ENCODE measurements at regions not wholly inside any gene's neighbourhood (a gene's known extent, or its start where the extent isn't known, plus 50 kb on each side); places are given as distances from the start of the nearest gene placed in this dataset.
"Not testable (repeated sequence)": the region's sequence is repeated elsewhere in the genome, so short reads cannot be mapped to it uniquely, and the experiment has no call there.

DNA sequence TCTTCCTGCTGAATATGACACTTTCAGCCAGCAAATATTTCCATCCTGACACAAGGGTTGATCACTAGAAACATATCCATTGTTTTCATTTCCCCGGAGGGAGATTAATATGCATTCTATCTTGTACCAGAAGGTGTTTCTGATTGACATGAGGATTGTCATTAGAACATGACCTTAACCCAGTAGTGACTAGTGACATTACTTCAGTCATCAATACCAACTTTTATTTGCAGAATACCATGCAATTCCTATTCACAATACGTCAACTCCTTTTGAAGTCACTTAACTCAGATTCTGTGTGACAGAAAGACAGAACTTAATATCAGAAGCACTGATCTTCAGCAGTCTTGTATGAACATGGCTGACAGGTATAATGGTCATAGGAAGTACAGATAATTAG lies 1108.9 kb upstream of the CRIM1 start:
- Histone ChIP-seq H3K4me1 (ENCODE audit: control insufficient read depth, insufficient read depth, low read length) (no peaks in the 10 kb centered on the region), H3K9me3 (ENCODE audit: control insufficient read depth, insufficient read depth, low read length) (no peaks in the 10 kb centered on the region; the same call in 1 of the 2 replicates), H3K27ac (ENCODE audit: low read length) (no peak overlapping the region), H3K36me3 (ENCODE audit: control insufficient read depth, insufficient read depth, low read length) (no peaks in the 10 kb centered on the region), H3K4me3 (ENCODE audit: low read length) (no peak overlapping the region), H3K27me3 (ENCODE audit: control insufficient read depth, insufficient read depth, low read length) (no peaks in the 10 kb centered on the region)
- no peak for DNase-seq (ENCODE audit: low read depth, low spot score)
- no CpG with 5 or more reads among the region's 2 CpGs for WGBS (ENCODE audit: insufficient coverage, insufficient read length)

DNA sequence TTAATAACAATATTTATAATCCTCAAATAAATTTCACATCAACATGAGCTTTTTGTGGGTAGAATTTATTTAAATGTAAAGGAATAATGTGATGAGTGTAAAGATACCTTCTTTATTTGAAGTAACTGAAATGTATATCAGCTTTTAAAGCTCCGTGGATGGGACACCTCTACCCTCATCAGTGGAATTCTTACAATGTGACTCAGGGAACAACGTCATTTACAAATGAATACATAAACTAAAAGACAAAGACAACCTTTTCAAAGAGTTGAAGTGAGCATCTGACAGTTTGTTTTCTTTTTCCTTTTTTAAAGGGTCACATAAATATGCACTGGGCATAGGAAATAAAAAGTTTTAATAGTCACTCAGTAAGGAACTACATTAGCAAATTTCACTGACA lies 1127.0 kb upstream of the CRIM1 start:
- H3K27me3 ChIP-seq (ENCODE audit: control insufficient read depth, insufficient read depth, low read length) = no peaks in the 10 kb centered on the region
- no peak overlapping the region for H3K27ac ChIP-seq (ENCODE audit: low read length)
- DNase-seq (ENCODE audit: low read depth, low spot score) = peak; percentile 5
- WGBS (ENCODE audit: insufficient coverage, insufficient read length) = no CpG with 5 or more reads among the region's 2 CpGs
- no peaks in the 10 kb centered on the region for H3K36me3 ChIP-seq (ENCODE audit: control insufficient read depth, insufficient read depth, low read length)
- no peaks in the 10 kb centered on the region; the same call in 1 of the 2 replicates for H3K4me1 ChIP-seq (ENCODE audit: control insufficient read depth, insufficient read depth, low read length)
- no peak overlapping the region for H3K4me3 ChIP-seq (ENCODE audit: low read length)
- no peaks in the 10 kb centered on the region for H3K9me3 ChIP-seq (ENCODE audit: control insufficient read depth, insufficient read depth, low read length)

DNA sequence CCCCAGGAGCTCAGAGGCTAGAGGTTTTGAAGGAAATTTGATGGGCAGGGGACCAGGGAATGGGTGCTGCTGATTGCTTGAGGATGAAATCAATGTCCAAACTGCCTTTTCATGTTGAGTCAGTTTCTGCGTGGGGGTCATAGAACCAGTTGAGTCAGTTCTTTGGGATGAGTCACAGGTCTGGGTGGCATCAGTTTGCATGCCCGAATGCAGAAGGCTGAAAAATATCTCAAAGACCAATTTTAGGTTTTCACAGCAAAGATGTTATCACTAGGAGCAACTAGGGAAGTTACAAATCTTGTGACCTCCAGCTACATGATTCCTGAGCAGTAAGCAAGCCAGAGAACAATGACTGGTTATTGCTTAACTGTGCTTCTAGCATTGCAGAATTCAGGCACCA lies 1135.1 kb upstream of the CRIM1 start:
- H3K36me3 ChIP-seq (ENCODE audit: control insufficient read depth, insufficient read depth, low read length) = no peaks in the 10 kb centered on the region
- H3K4me3 ChIP-seq (ENCODE audit: low read length) = no peak overlapping the region
- no peaks in the 10 kb centered on the region for H3K9me3 ChIP-seq (ENCODE audit: control insufficient read depth, insufficient read depth, low read length)
- no peaks in the 10 kb centered on the region for H3K4me1 ChIP-seq (ENCODE audit: control insufficient read depth, insufficient read depth, low read length)
- DNase-seq (ENCODE audit: low read depth, low spot score) = no peak
- WGBS (ENCODE audit: insufficient coverage, insufficient read length) = no CpG with 5 or more reads among the region's 2 CpGs
- H3K27ac ChIP-seq (ENCODE audit: low read length) = no peak overlapping the region
- no peaks in the 10 kb centered on the region for H3K27me3 ChIP-seq (ENCODE audit: control insufficient read depth, insufficient read depth, low read length)

DNA sequence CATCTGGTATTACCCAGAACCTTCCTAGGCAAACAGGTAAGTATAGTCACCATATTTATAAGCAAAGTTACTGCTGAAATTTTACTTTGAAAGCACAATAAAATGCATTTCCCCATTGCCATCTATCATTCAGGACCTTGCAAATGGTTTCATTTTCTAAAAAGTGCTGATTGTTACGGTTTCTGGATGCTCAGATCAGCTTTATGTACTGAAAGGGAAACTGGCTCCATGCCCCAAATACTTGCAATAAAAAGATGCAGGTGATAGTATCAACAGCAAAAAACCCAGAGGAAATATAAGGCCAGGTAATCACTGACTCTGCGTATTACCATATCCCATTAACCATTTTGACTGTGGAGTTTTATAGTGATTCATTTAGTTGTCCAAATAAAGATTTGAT lies 1150.7 kb upstream of the CRIM1 start:
- no peaks in the 10 kb centered on the region for H3K4me1 ChIP-seq (ENCODE audit: control insufficient read depth, insufficient read depth, low read length)
- no peaks in the 10 kb centered on the region for H3K36me3 ChIP-seq (ENCODE audit: control insufficient read depth, insufficient read depth, low read length)
- no peak for DNase-seq (ENCODE audit: low read depth, low spot score)
- H3K9me3 ChIP-seq (ENCODE audit: control insufficient read depth, insufficient read depth, low read length) = no peaks in the 10 kb centered on the region
- no CpG with 5 or more reads among the region's 2 CpGs for WGBS (ENCODE audit: insufficient coverage, insufficient read length)
- no peak overlapping the region for H3K4me3 ChIP-seq (ENCODE audit: low read length)
- no peaks in the 10 kb centered on the region for H3K27me3 ChIP-seq (ENCODE audit: control insufficient read depth, insufficient read depth, low read length)
- H3K27ac ChIP-seq (ENCODE audit: low read length) = no peak overlapping the region

DNA sequence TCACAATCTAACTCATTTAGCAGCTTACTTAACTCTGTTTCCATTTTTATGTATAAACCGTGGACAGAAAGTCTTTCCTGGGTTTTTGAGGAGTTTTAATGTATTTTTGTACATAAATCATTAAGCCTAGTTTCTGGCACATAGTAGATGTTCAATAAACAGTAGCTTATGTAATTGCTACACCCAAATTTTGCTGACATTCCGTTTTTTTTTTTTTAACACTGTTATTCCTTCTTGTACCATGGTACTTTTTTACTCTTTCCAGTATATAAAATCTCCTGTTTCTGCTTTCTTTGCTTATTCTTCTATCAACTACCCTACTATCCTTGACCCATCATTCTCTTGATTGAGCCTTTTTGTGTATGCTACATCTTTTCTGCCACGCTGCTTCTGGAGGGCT lies 1151.3 kb upstream of the CRIM1 start:
- Histone ChIP-seq H3K27ac (ENCODE audit: low read length) (no peak overlapping the region), H3K27me3 (ENCODE audit: control insufficient read depth, insufficient read depth, low read length) (no peaks in the 10 kb centered on the region), H3K4me3 (ENCODE audit: low read length) (no peak overlapping the region), H3K4me1 (ENCODE audit: control insufficient read depth, insufficient read depth, low read length) (no peaks in the 10 kb centered on the region), H3K36me3 (ENCODE audit: control insufficient read depth, insufficient read depth, low read length) (no peaks in the 10 kb centered on the region), H3K9me3 (ENCODE audit: control insufficient read depth, insufficient read depth, low read length) (no peaks in the 10 kb centered on the region)
- no peak for DNase-seq (ENCODE audit: low read depth, low spot score)
- no CpG with 5 or more reads among the region's 3 CpGs for WGBS (ENCODE audit: insufficient coverage, insufficient read length)

DNA sequence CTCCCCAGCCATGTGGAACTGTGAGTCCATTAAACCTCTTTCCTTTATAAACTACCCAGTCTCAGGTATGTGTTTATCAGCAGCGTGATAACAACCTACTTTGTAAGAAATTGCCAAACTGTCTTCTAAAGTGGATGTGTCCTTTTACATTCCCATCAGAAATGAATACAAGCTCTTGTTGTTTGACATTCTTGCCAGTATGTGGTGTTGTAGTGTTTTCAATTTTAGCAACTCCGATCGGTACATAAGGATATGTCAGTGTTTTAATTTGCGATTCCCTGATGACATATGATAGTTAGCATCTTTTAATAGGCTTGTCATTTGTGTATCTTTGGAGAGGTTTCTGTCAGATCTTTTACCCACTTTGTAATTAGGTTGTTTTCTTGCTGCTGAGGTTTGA lies 1156.3 kb upstream of the CRIM1 start:
- no CpG with 5 or more reads among the region's 4 CpGs for WGBS (ENCODE audit: insufficient coverage, insufficient read length)
- no peaks in the 10 kb centered on the region for H3K27me3 ChIP-seq (ENCODE audit: control insufficient read depth, insufficient read depth, low read length)
- no peak for DNase-seq (ENCODE audit: low read depth, low spot score)

DNA sequence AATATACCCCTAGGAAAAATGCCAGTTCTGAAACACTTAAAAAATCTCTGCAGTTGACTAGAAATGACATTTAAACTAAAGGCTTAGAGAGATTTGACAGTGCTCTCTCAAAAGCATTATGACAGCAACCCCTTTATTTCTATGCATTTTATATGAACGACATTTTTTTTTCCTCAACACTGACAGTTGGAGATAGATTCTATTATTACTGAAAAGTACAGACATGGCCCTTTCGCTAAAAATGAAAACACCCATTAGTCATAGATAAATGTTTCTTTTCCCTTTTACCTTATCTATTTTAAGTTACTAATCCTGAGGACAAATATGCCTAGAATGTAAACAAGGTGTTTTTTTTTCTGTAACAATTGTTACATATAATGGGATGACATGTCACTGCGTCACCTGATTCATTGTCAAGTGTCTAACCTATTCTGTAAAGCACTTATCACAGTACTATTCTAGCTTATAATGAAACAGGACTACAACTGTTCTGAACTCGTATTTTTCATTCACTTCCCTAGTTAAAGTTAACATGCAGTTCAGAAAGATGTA lies 1169.6 kb upstream of the CRIM1 start:
- Histone ChIP-seq H3K36me3 (ENCODE audit: control insufficient read depth, insufficient read depth, low read length) (no peaks in the 10 kb centered on the region), H3K9me3 (ENCODE audit: control insufficient read depth, insufficient read depth, low read length) (no peaks in the 10 kb centered on the region), H3K27ac (ENCODE audit: low read length) (no peak overlapping the region), H3K27me3 (ENCODE audit: control insufficient read depth, insufficient read depth, low read length) (no peaks in the 10 kb centered on the region), H3K4me3 (ENCODE audit: low read length) (no peak overlapping the region), H3K4me1 (ENCODE audit: control insufficient read depth, insufficient read depth, low read length) (no peaks in the 10 kb centered on the region)
- WGBS (ENCODE audit: insufficient coverage, insufficient read length) = no CpG with 5 or more reads among the region's 4 CpGs
- no peak for DNase-seq (ENCODE audit: low read depth, low spot score)

More for the DNA sequence above, 1156.3 kb upstream of the CRIM1 start:
- Histone ChIP-seq H3K9me3 (ENCODE audit: control insufficient read depth, insufficient read depth, low read length) (no peaks in the 10 kb centered on the region), H3K36me3 (ENCODE audit: control insufficient read depth, insufficient read depth, low read length) (no peaks in the 10 kb centered on the region; the same call in 1 of the 2 replicates), H3K4me1 (ENCODE audit: control insufficient read depth, insufficient read depth, low read length) (no peaks in the 10 kb centered on the region), H3K4me3 (ENCODE audit: low read length) (no peak overlapping the region), H3K27ac (ENCODE audit: low read length) (no peak overlapping the region)

DNA sequence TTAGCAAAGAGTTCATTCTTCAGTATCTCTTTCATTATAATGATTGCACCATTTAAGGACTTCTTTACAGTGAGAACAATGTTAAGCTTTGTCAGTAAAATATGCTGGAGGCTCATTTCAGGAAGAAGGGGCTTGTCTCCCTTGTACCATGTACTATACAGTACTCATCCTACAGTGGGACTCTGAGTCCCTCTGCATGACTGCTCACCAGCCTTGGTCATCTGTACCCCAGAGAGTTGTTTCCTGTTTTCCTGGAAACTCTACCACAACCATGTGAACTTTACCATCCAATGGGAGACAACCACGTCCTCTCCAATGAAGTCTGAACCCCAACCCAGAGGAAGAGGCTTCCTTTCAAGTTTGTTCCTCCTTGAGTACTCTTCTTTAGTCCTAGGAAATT lies 1171.1 kb upstream of the CRIM1 start:
- Histone ChIP-seq H3K27ac (ENCODE audit: low read length) (no peak overlapping the region), H3K4me3 (ENCODE audit: low read length) (no peak overlapping the region), H3K36me3 (ENCODE audit: control insufficient read depth, insufficient read depth, low read length) (no peaks in the 10 kb centered on the region), H3K4me1 (ENCODE audit: control insufficient read depth, insufficient read depth, low read length) (no peaks in the 10 kb centered on the region), H3K9me3 (ENCODE audit: control insufficient read depth, insufficient read depth, low read length) (no peaks in the 10 kb centered on the region), H3K27me3 (ENCODE audit: control insufficient read depth, insufficient read depth, low read length) (no peaks in the 10 kb centered on the region)
- DNase-seq (ENCODE audit: low read depth, low spot score) = no peak
- no CpG with 5 or more reads among the region's 1 CpG for WGBS (ENCODE audit: insufficient coverage, insufficient read length)

DNA sequence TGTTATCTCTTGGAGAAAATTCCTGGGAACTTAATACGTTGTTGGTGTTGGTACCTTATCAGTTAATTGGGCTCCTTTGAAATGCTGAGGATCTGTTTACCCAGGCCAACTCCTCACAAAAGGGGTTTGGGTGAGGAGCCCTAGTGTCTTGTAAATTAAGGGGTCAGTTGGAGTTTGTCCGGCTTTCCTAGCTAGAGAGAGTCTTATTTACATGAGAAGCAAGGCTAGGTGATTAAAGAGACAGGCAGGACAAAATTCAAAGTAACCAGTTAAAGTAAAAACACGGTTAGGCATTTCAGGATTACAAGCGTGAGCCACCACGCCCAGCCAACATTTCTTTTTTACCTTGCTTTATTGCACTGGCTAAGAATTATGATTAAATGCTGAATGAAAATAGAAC lies 1178.9 kb upstream of the CRIM1 start:
- H3K27me3 ChIP-seq (ENCODE audit: control insufficient read depth, insufficient read depth, low read length) = not testable (repeated sequence)

DNA sequence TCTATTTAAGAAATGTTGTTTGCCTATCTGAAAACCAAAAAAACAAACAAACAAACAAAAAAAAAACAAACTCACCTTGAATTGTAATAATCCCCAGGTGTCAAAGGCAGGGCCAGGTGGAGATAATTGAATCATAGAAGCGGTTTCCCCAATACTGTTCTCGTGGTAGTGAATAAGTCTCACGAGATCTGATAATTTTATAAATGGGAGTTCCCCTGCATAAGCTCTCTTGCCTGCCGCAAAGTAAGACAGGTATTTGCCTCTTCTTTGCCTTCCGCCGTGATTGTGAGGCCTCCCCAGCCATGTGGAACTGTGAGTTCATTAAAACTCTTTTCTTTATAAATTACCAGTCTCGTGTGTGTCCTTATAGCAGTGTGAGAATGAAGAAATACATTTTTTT lies 1180.7 kb upstream of the CRIM1 start:
- WGBS (ENCODE audit: insufficient coverage, insufficient read length) = no CpG with 5 or more reads among the region's 7 CpGs
- H3K27ac ChIP-seq (ENCODE audit: low read length) = no peak overlapping the region
- no peaks in the 10 kb centered on the region for H3K36me3 ChIP-seq (ENCODE audit: control insufficient read depth, insufficient read depth, low read length)
- no peak overlapping the region for H3K4me3 ChIP-seq (ENCODE audit: low read length)
- DNase-seq (ENCODE audit: low read depth, low spot score) = no peak
- H3K4me1 ChIP-seq (ENCODE audit: control insufficient read depth, insufficient read depth, low read length) = no peaks in the 10 kb centered on the region
- peaks cover 9% of the 10 kb centered on the region; the same call in 1 of the 2 replicates for H3K27me3 ChIP-seq (ENCODE audit: control insufficient read depth, insufficient read depth, low read length)
- H3K9me3 ChIP-seq (ENCODE audit: control insufficient read depth, insufficient read depth, low read length) = no peaks in the 10 kb centered on the region

More for the DNA sequence above, 1178.9 kb upstream of the CRIM1 start:
- not testable (repeated sequence) for H3K9me3 ChIP-seq (ENCODE audit: control insufficient read depth, insufficient read depth, low read length); H3K36me3 ChIP-seq (ENCODE audit: control insufficient read depth, insufficient read depth, low read length); H3K4me3 ChIP-seq (ENCODE audit: low read length); H3K27ac ChIP-seq (ENCODE audit: low read length); H3K4me1 ChIP-seq (ENCODE audit: control insufficient read depth, insufficient read depth, low read length)
- DNase-seq (ENCODE audit: low read depth, low spot score) = peak; percentile 20
- no CpG with 5 or more reads among the region's 5 CpGs for WGBS (ENCODE audit: insufficient coverage, insufficient read length)

DNA sequence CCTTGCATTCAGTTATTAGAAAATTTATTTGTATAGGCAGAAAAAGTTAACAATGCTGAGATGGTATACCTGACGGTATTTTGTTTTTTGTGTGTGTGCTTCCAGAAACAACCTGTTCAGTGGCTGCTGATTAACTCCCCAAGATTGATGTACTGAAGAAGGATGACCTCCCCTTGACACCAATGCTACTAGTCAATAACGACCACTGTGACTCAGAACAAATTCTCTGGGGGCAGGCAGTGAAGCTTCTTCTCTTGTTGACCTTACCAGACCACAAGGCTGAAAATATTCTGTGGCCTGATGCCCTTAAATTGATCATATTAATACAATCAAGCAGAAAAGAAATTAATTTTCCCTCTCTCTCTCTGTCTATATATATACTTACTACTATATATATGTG lies 1182.9 kb upstream of the CRIM1 start:
- H3K4me1 ChIP-seq (ENCODE audit: control insufficient read depth, insufficient read depth, low read length) = no peaks in the 10 kb centered on the region
- H3K4me3 ChIP-seq (ENCODE audit: low read length) = no peak overlapping the region
- no peaks in the 10 kb centered on the region for H3K36me3 ChIP-seq (ENCODE audit: control insufficient read depth, insufficient read depth, low read length)
- no peak for DNase-seq (ENCODE audit: low read depth, low spot score)
- no peaks in the 10 kb centered on the region for H3K9me3 ChIP-seq (ENCODE audit: control insufficient read depth, insufficient read depth, low read length)
- H3K27me3 ChIP-seq (ENCODE audit: control insufficient read depth, insufficient read depth, low read length) = peaks cover 5% of the 10 kb centered on the region; the same call in 1 of the 2 replicates
- no peak overlapping the region for H3K27ac ChIP-seq (ENCODE audit: low read length)
- WGBS (ENCODE audit: insufficient coverage, insufficient read length) = no CpG with 5 or more reads among the region's 2 CpGs

Measured in iPS DF 6.9 (cell line).